ENCODE measurements at regions not wholly inside any gene's neighbourhood (a gene's known extent, or its start where the extent isn't known, plus 50 kb on each side); places are given as distances from the start of the nearest gene placed in this dataset.

- TF ChIP-seq MTA3 (CRISPR knock-in tag; IDR thresholded peaks at IDR 0.05) (no peak), KDM5A (IDR thresholded peaks at IDR 0.05; ENCODE audit: borderline replicate concordance, low read length) (no peak), ZBTB8A (CRISPR knock-in tag; IDR thresholded peaks at IDR 0.05; ENCODE audit: borderline replicate concordance, low read depth) (no peak), CENPX (CRISPR knock-in tag; IDR thresholded peaks at IDR 0.05) (no peak), ZNF83 (CRISPR knock-in tag; IDR thresholded peaks at IDR 0.05; ENCODE audit: borderline replicate concordance) (no peak), CREM (IDR thresholded peaks at IDR 0.05) (no peak), CREM (CRISPR knock-in tag; IDR thresholded peaks at IDR 0.05) (no peak), NFIC (IDR thresholded peaks at IDR 0.05; ENCODE audit: low read length) (no peak), CTCF (CRISPR knock-in tag; IDR thresholded peaks at IDR 0.05) (no peak), MXD1 (CRISPR knock-in tag; IDR thresholded peaks at IDR 0.05) (no peak)
Measured at GRCh38 chr5:120852222-120852860, 388.2 kb downstream of the PRR16 start.
